Neutrophil (primary cell): ENCODE measurements at regions not wholly inside any gene's neighbourhood (a gene's known extent, or its start where the extent isn't known, plus 50 kb on each side); places are given as distances from the start of the nearest gene placed in this dataset.
"Not testable (repeated sequence)": the region's sequence is repeated elsewhere in the genome, so short reads cannot be mapped to it uniquely, and the experiment has no call there.

Experiments used
- H3K27ac ChIP-seq: fragments of 200-600 bp; sonication (generic); 2 replicates; pipeline ENCODE4 v1.5.1; 2016; ENCODE audit warnings: mild to moderate bottlenecking, moderate library complexity
- H3K27me3 ChIP-seq: fragments of 200-600 bp; sonication (generic); 2 replicates; pipeline ENCODE4 v1.6.0; 2016; ENCODE audit warnings: mild to moderate bottlenecking
- H3K36me3 ChIP-seq: fragments of 200-600 bp; sonication (generic); 2 replicates; pipeline ENCODE4 v1.5.1; 2017
- H3K4me1 ChIP-seq, 2 experiments: fragments of 200-600 bp in 1 of 2; sonication (generic) in 1 of 2; 1 replicate in 1 of 2; 2 replicates in 1 of 2; pipeline versions ENCODE4 v1.5.1 to v1.6.1; 2013 to 2016; ENCODE audit warnings: low read depth in 1 of 2, low read length in 1 of 2, mild to moderate bottlenecking in 1 of 2, moderate library complexity in 1 of 2; ENCODE audit not compliant: control insufficient read depth in 1 of 2, insufficient read depth in 1 of 2
- H3K4me3 ChIP-seq, 2 experiments: fragments of 200-600 bp in 1 of 2; sonication (generic) in 1 of 2; 1 replicate in 1 of 2; 2 replicates in 1 of 2; pipeline ENCODE4 v1.5.1; 2013 to 2016; ENCODE audit warnings: low read depth in 1 of 2, low read length in 1 of 2, mild to moderate bottlenecking in 1 of 2, moderate library complexity in 1 of 2
- H3K9me3 ChIP-seq: fragments of 200-600 bp; sonication (generic); 2 replicates; pipeline ENCODE4 v1.5.1; 2016
- TF ChIP-seq, protein P1 (sequence below): fragments of 200-600 bp; sonication (generic); IDR thresholded peaks from 2 replicates; pipeline ENCODE4 v1.5.1; 2016; ENCODE audit warnings: antibody characterized with exemption

DNA sequence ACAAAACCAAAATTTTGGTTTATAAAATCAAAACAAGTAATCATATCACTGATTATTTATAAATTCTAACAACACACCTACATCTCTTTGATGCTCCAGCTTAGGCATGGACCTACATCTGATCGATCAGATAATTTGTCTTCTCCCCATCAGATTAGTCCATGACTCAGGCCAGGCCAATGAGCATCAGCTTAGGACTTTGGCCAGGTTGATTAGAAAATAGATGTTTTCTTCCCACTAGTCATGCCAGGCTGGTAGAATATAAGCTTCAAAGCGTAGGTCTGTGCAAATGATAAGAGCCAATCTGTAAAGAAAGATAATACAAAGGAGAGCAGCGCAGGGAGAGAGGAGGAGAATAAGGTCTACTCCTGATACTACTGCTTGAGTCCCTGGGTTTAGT is 1487.9 kb downstream of the FAM181B start:
- H3K27me3 ChIP-seq = no peaks in the 10 kb centered on the region
- TF ChIP-seq, protein P1, sequence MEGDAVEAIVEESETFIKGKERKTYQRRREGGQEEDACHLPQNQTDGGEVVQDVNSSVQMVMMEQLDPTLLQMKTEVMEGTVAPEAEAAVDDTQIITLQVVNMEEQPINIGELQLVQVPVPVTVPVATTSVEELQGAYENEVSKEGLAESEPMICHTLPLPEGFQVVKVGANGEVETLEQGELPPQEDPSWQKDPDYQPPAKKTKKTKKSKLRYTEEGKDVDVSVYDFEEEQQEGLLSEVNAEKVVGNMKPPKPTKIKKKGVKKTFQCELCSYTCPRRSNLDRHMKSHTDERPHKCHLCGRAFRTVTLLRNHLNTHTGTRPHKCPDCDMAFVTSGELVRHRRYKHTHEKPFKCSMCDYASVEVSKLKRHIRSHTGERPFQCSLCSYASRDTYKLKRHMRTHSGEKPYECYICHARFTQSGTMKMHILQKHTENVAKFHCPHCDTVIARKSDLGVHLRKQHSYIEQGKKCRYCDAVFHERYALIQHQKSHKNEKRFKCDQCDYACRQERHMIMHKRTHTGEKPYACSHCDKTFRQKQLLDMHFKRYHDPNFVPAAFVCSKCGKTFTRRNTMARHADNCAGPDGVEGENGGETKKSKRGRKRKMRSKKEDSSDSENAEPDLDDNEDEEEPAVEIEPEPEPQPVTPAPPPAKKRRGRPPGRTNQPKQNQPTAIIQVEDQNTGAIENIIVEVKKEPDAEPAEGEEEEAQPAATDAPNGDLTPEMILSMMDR = no peak
- H3K27ac ChIP-seq = no peak overlapping the region
- no peak overlapping the region for H3K4me3 ChIP-seq
- no peaks in the 10 kb centered on the region for H3K9me3 ChIP-seq
- no peaks in the 10 kb centered on the region for H3K36me3 ChIP-seq
- no peaks in the 10 kb centered on the region for H3K4me1 ChIP-seq

DNA sequence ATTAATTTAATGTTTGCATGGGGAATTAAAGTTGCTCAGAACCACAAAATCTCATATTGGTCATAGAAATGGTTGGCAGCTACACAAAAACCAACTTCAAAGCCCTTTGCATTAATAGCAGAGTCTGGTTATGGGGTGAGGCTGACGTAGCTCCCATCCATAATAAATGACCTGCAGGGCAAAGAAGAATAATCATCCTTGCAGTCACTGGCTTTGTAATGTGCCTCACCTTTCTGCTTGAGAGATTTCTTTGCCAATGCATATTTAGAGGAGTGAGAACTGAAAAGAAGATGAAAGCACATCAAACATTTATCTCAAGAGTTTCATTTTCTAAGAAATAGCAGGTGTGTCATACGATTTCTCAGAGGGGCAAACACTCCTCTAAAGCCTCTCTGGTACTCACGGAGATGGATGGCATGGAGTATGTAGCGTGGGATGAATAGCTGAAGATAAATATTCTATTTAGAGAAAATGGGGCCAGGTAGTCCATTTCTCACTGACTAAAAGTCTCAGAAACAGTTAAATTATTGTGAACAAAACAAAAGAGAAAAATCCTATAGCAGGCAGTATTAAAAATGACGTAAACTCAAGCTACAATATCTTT is 1491.9 kb downstream of the FAM181B start:
- Histone ChIP-seq H3K27ac (no peak overlapping the region), H3K36me3 (no peaks in the 10 kb centered on the region), H3K27me3 (no peaks in the 10 kb centered on the region), H3K4me3 (no peak overlapping the region), H3K9me3 (no peaks in the 10 kb centered on the region), H3K4me1 (no peaks in the 10 kb centered on the region)
- TF ChIP-seq, protein P1 = no peak

DNA sequence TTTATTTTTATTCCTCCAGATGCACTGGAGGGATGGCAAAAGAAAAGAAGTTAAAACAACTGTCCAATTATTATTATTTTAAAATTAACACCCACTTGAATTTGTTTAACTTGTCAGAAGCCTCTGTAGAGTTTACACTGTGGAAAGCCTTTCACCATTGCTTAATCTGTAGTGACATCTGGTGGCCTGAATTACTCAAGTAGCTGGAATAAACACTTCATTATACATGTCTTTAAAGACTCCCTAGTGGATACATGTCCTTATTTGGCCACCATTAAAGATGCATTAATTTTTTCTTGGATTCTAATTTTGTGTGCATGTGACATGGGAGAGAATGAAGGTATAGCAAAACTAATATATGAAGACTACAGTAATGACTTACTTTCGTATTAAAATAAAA is 1496.5 kb downstream of the FAM181B start:
- H3K27ac ChIP-seq = no peak overlapping the region
- TF ChIP-seq, protein P1 = no peak

DNA sequence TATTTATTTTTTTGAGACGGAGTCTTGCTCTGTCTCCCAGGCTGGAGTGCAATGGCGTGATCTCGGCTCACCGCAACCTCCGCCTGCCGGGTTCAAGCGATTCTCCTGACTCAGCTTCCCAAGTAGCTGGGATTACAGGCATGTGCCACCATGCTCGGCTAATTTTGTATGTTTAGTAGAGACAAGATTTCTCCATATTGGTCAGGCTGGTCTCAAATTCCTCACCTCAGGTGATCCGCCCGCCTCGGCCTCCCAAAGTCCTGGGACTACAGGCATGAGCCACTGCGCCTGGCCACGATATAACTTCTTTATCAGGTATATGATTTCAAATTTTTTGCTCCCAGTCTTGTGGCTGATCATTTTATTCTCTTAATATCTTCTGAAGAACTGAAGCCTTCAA is 1506.3 kb downstream of the FAM181B start:
- H3K27ac ChIP-seq, H3K27me3 ChIP-seq, H3K9me3 ChIP-seq, H3K36me3 ChIP-seq, H3K4me3 ChIP-seq, H3K4me1 ChIP-seq: not testable (repeated sequence)

More for the DNA sequence above, 1496.5 kb downstream of the FAM181B start:
- no peaks in the 10 kb centered on the region for H3K27me3 ChIP-seq
- no peak overlapping the region for H3K4me3 ChIP-seq
- H3K36me3 ChIP-seq = no peaks in the 10 kb centered on the region
- no peaks in the 10 kb centered on the region for H3K4me1 ChIP-seq
- H3K9me3 ChIP-seq = no peaks in the 10 kb centered on the region

DNA sequence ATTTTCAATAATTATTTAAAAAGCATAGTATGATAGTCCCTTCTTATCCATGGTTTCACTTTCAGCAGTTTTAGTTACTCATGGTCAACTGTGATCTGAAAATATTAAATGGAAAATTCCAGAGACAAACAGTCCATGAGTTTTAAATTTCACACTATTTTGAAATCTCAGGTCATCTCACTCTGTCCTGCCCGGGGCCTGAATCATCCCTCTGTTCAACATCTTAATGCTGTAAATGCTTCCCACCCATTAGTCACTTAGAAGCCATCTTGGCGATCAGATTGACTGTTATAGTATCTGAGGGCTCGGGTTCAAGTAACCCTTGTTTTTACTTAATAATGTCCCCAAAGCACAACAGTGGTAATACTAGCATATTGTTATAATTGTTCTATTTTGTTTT is 1509.3 kb downstream of the FAM181B start:
- Histone ChIP-seq H3K9me3 (no peaks in the 10 kb centered on the region), H3K4me3 (no peak overlapping the region), H3K27ac (no peak overlapping the region), H3K36me3 (no peaks in the 10 kb centered on the region), H3K4me1 (no peaks in the 10 kb centered on the region), H3K27me3 (no peaks in the 10 kb centered on the region)
- TF ChIP-seq, protein P1 = no peak

DNA sequence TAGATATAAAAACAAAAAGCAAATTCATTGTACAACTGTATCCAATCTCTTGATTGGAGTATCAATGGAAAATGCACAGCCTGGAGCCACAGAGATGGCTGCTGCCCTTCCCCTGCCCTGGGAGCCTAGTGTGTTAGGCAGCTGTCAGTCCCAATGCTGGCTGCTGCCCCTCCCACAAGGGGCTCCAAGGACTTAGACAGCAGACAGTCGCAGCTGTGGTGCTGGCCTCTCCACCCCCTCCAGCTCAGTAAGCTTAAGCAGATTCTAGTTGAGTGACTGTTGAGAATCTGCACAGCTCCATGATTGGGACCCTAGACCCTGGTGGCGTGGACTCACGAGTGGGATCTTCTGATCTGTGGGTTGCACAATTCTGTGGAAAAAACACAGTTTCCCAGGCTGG is 1511.2 kb downstream of the FAM181B start:
- Histone ChIP-seq H3K4me3 (no peak overlapping the region), H3K4me1 (no peaks in the 10 kb centered on the region), H3K27me3 (no peaks in the 10 kb centered on the region), H3K36me3 (no peaks in the 10 kb centered on the region), H3K27ac (no peak overlapping the region), H3K9me3 (no peaks in the 10 kb centered on the region)
- TF ChIP-seq, protein P1 = no peak
